ENCODE measurements at regions not wholly inside any gene's neighbourhood (a gene's known extent, or its start where the extent isn't known, plus 50 kb on each side); places are given as distances from the start of the nearest gene placed in this dataset.

- no peaks in the 10 kb centered on the region for H3K79me2 ChIP-seq (ENCODE audit: control insufficient read depth, insufficient read depth, low read length)
- RAD21 ChIA-PET (ENCODE audit: unreplicated experiment), result interaction anchor here (1.2 kb wide), 1 partner anchor 63 kb away, joined by 3 read pairs; no protein-coding TSS in a partner anchor
- no peak overlapping the region for H3K9ac ChIP-seq (ENCODE audit: control insufficient read depth, insufficient read depth, low read length)
- H3K36me3 ChIP-seq (ENCODE audit: control insufficient read depth in 2 of 2, insufficient read depth in 2 of 2, low read length in 1 of 2), result no peaks in the 10 kb centered on the region
- no peak for ATAC-seq
- POLR2A ChIA-PET, result interaction anchor here (0.6 kb wide), 1 partner anchor 260 kb away, joined by 4 read pairs; no protein-coding TSS in a partner anchor
- intact Hi-C loops (cut with micrococcal nuclease; ENCODE audit: unreplicated experiment), result no loop called here
- peaks cover 8% of the 10 kb centered on the region; the same call in 2 of the 3 replicates for H3K9me3 ChIP-seq (replicated peaks; ENCODE audit: control insufficient read depth, insufficient read depth, low read length)
- no peak for DNase-seq (ENCODE audit: low read depth, low spot score)
- in situ Hi-C loops (cut with MboI), result loop anchor here (25.0 kb wide), 1 partner anchor 1821 kb away; no protein-coding TSS in a partner anchor
- no TSS peak for BruUV-seq (replicated peaks)
- H3K27me3 ChIP-seq (replicated peaks in 1 of 2; ENCODE audit: control insufficient read depth in 2 of 2, insufficient read depth in 2 of 2, low read length in 1 of 2), result no peaks in the 10 kb centered on the region
- no peak overlapping the region for H3K4me3 ChIP-seq
- no peak for FAIRE-seq
- WGBS (ENCODE audit: insufficient coverage, insufficient replicate concordance, low lambda C conversion rate, missing lambda C conversion rate), result 87% methylated on average over 10 of the region's 10 CpGs
- SMC1A ChIA-PET (ENCODE audit: uncharacterized antibody, unreplicated experiment), result interaction anchor here (0.9 to 1.2 kb wide), 3 partner anchors 20 to 71 kb away, joined by 3 read pairs; no protein-coding TSS in a partner anchor
- H3K4me2 ChIP-seq (ENCODE audit: control insufficient read depth, insufficient read depth), result no peak overlapping the region
- H3K27ac ChIP-seq (ENCODE audit: control insufficient read depth, insufficient read depth), result no peak overlapping the region
- H4K20me1 ChIP-seq (ENCODE audit: control insufficient read depth, insufficient read depth), result no peaks in the 10 kb centered on the region
- no peak overlapping the region for H2AFZ ChIP-seq (ENCODE audit: control insufficient read depth, low read depth, low read length)
- peaks cover 6% of the 10 kb centered on the region for H3K4me1 ChIP-seq (ENCODE audit: control insufficient read depth, insufficient read depth, low read length)
- CTCF ChIA-PET, result no interaction called here
- TF ChIP-seq TCF7 (IDR thresholded peaks at IDR 0.05; ENCODE audit: borderline replicate concordance) (no peak), E2F8 (IDR thresholded peaks at IDR 0.05; ENCODE audit: low read depth, partially characterized antibody) (no peak), CEBPB (IDR thresholded peaks at IDR 0.05; ENCODE audit: borderline replicate concordance in 1 of 2, low read depth in 2 of 2, low read length in 2 of 2) (no peak), RELB (IDR thresholded peaks at IDR 0.05; ENCODE audit: low read depth) (no peak), PBX3 (IDR thresholded peaks at IDR 0.05; ENCODE audit: insufficient replicate concordance, low read depth, low read length) (no peak), SMAD5 (IDR thresholded peaks at IDR 0.05; ENCODE audit: low read depth) (no peak), BHLHE40 (IDR thresholded peaks at IDR 0.05; ENCODE audit: borderline replicate concordance in 1 of 2, low read depth in 2 of 2, low read length in 1 of 2) (no peak), SREBF1 (IDR thresholded peaks at IDR 0.05; ENCODE audit: low read length) (no peak), IKZF2 (IDR thresholded peaks at IDR 0.05) (no peak), ZBTB40 (IDR thresholded peaks at IDR 0.05; ENCODE audit: borderline replicate concordance) (no peak), CHD4 (IDR thresholded peaks at IDR 0.05) (no peak), MXI1 (IDR thresholded peaks at IDR 0.05; ENCODE audit: low read depth, low read length) (no peak)
These were observed 194.9 kb upstream of the ZNF608 start for GRCh38 chr5:124941051-124942049.

Measured in GM12878 (cell line).